ENCODE measurements at regions not wholly inside any gene's neighbourhood (a gene's known extent, or its start where the extent isn't known, plus 50 kb on each side); places are given as distances from the start of the nearest gene placed in this dataset.

- TF ChIP-seq SIN3A (IDR thresholded peaks at IDR 0.05; ENCODE audit: borderline replicate concordance, insufficient read depth, low read length) = no peak
- TF ChIP-seq POLR2AphosphoS5 (IDR thresholded peaks at IDR 0.05; ENCODE audit: low read depth, low read length) = no peak
- no peak for TF ChIP-seq REST (IDR thresholded peaks at IDR 0.05; ENCODE audit: insufficient read depth in 1 of 2, low read depth in 2 of 2, low read length in 2 of 2)
- TF ChIP-seq TAF1 (IDR thresholded peaks at IDR 0.05; ENCODE audit: borderline replicate concordance, insufficient read depth, low read length) = no peak
- TF ChIP-seq FOXP2 (optimal IDR thresholded peaks at IDR 0.05; ENCODE audit: borderline replicate concordance, extremely low read depth, extremely low read length, insufficient read depth) = no peak
Observed at GRCh38 chr11:15580056-15580774, 465.5 kb downstream of the INSC start.

GRCh38 chr11:15580775-15581095, 466.0 kb downstream of the INSC start:
- TF ChIP-seq FOXP2 (optimal IDR thresholded peaks at IDR 0.05; ENCODE audit: borderline replicate concordance, extremely low read depth, extremely low read length, insufficient read depth) = no peak
- no peak for TF ChIP-seq POLR2AphosphoS5 (IDR thresholded peaks at IDR 0.05; ENCODE audit: low read depth, low read length)
- TF ChIP-seq TAF1 (IDR thresholded peaks at IDR 0.05; ENCODE audit: borderline replicate concordance, insufficient read depth, low read length) = no peak

- TF ChIP-seq REST (IDR thresholded peaks at IDR 0.05; ENCODE audit: insufficient read depth in 1 of 2, low read depth in 2 of 2, low read length in 2 of 2) = no peak
- no peak for TF ChIP-seq FOXP2 (optimal IDR thresholded peaks at IDR 0.05; ENCODE audit: borderline replicate concordance, extremely low read depth, extremely low read length, insufficient read depth)
Observed at GRCh38 chr11:15584158-15584557, 469.4 kb downstream of the INSC start.

- TF ChIP-seq REST (IDR thresholded peaks at IDR 0.05; ENCODE audit: insufficient read depth in 1 of 2, low read depth in 2 of 2, low read length in 2 of 2) = no peak
- no peak for TF ChIP-seq SIN3A (IDR thresholded peaks at IDR 0.05; ENCODE audit: borderline replicate concordance, insufficient read depth, low read length)
- TF ChIP-seq POLR2AphosphoS5 (IDR thresholded peaks at IDR 0.05; ENCODE audit: low read depth, low read length) = no peak
- no peak for TF ChIP-seq FOXP2 (optimal IDR thresholded peaks at IDR 0.05; ENCODE audit: borderline replicate concordance, extremely low read depth, extremely low read length, insufficient read depth)
- TF ChIP-seq TAF1 (IDR thresholded peaks at IDR 0.05; ENCODE audit: borderline replicate concordance, insufficient read depth, low read length) = no peak
Observed at GRCh38 chr11:15585602-15586331, 471.0 kb downstream of the INSC start.

GRCh38 chr11:15586741-15587473, 472.2 kb downstream of the INSC start:
- no peak for TF ChIP-seq FOXP2 (optimal IDR thresholded peaks at IDR 0.05; ENCODE audit: borderline replicate concordance, extremely low read depth, extremely low read length, insufficient read depth)
- TF ChIP-seq TAF1 (IDR thresholded peaks at IDR 0.05; ENCODE audit: borderline replicate concordance, insufficient read depth, low read length) = no peak
- no peak for TF ChIP-seq REST (IDR thresholded peaks at IDR 0.05; ENCODE audit: insufficient read depth in 1 of 2, low read depth in 2 of 2, low read length in 2 of 2)
